Neural cell (in vitro differentiated cells): ENCODE measurements at regions not wholly inside any gene's neighbourhood (a gene's known extent, or its start where the extent isn't known, plus 50 kb on each side); places are given as distances from the start of the nearest gene placed in this dataset.

Source experiments
- H2AFZ ChIP-seq: fragments of 200-600, 300-800 bp; sonication (generic), shearing (Covaris generic); 2 replicates; pipeline ENCODE4 v1.6.0; 2014; ENCODE audit warnings: low read depth, mild to moderate bottlenecking, antibody characterized with exemption, low read length, moderate library complexity
- H3F3A ChIP-seq: fragments of 200-600 bp; shearing (Covaris generic); 2 replicates; pipeline ENCODE4 v1.6.1; 2016; ENCODE audit warnings: mild to moderate bottlenecking, moderate library complexity, mixed read lengths, antibody characterized with exemption, low read length; ENCODE audit not compliant: insufficient read depth, poor library complexity, severe bottlenecking
- H3K27ac ChIP-seq: fragments of 200-600, 300-800 bp; sonication (generic), shearing (Covaris generic); 2 replicates; pipeline ENCODE4 v1.5.1; 2014; ENCODE audit warnings: mild to moderate bottlenecking, low read length, moderate library complexity
- H3K27me3 ChIP-seq: fragments of 300-800, 200-600 bp; sonication (generic), shearing (Covaris generic); 2 replicates; pipeline ENCODE4 v1.6.0; 2014; ENCODE audit warnings: mild to moderate bottlenecking, low read depth, low read length, moderate library complexity; ENCODE audit not compliant: insufficient read depth
- H3K36me3 ChIP-seq: fragments of 300-800, 200-600 bp; sonication (generic), shearing (Covaris generic); 2 replicates; pipeline ENCODE4 v1.5.1; 2014; ENCODE audit warnings: mild to moderate bottlenecking, antibody characterized with exemption, low read length, moderate library complexity; ENCODE audit not compliant: insufficient read depth
- H3K4me2 ChIP-seq: fragments of 300-800, 200-600 bp; sonication (generic), shearing (Covaris generic); 2 replicates; pipeline ENCODE4 v1.6.0; 2014; ENCODE audit warnings: mild to moderate bottlenecking, low read length
- H3K4me3 ChIP-seq: fragments of 300-800, 200-600 bp; sonication (generic), shearing (Covaris generic); 2 replicates; pipeline ENCODE4 v1.5.1; 2014; ENCODE audit warnings: mild to moderate bottlenecking, low read length, moderate library complexity
- H3K79me2 ChIP-seq: fragments of 200-600 bp; shearing (Covaris generic); replicated peaks from 2 replicates; pipeline ENCODE4 v1.6.0; 2014; ENCODE audit warnings: mild to moderate bottlenecking, low read length, moderate library complexity; ENCODE audit not compliant: insufficient read depth
- H3K9ac ChIP-seq: fragments of 300-800, 200-600 bp; sonication (generic), shearing (Covaris generic); 2 replicates; pipeline ENCODE4 v1.6.1; 2016; ENCODE audit warnings: mild to moderate bottlenecking, low read length, mixed read lengths
- H3K9me2 ChIP-seq: fragments of 200-600 bp; shearing (Covaris generic); 2 replicates; pipeline ENCODE4 v1.6.1; 2016; ENCODE audit warnings: mild to moderate bottlenecking, low read length, mixed read lengths; ENCODE audit not compliant: insufficient read depth
- H3K9me3 ChIP-seq: fragments of 200-600, 300-800 bp; sonication (generic), shearing (Covaris generic); 2 replicates; pipeline ENCODE4 v1.6.1; 2016; ENCODE audit warnings: mild to moderate bottlenecking, mixed run types, low read length, moderate library complexity, mixed read lengths
- H4K20me1 ChIP-seq: fragments of 200-600 bp; shearing (Covaris generic); 2 replicates; pipeline ENCODE4 v1.6.1; 2016; ENCODE audit warnings: mild to moderate bottlenecking, mixed run types; ENCODE audit not compliant: insufficient read depth
- CTCF ChIP-seq: fragments of 450-650 bp; IDR thresholded peaks from 2 replicates; pipeline ENCODE4 v1.5.1; 2014; ENCODE audit warnings: antibody characterized with exemption, mild to moderate bottlenecking, moderate library complexity; ENCODE audit not compliant: poor library complexity, severe bottlenecking
- EP300 ChIP-seq: fragments of 450-650 bp; conservative IDR thresholded peaks from 2 replicates; pipeline ENCODE4 v1.6.1; 2014; ENCODE audit warnings: antibody characterized with exemption, mild to moderate bottlenecking, moderate library complexity; ENCODE audit not compliant: poor library complexity, severe bottlenecking
- EZH2 ChIP-seq: fragments of 200-600, 300-800 bp; shearing (Covaris generic), sonication (generic); IDR thresholded peaks from 2 replicates; pipeline ENCODE4 v1.6.1; 2014; ENCODE audit warnings: antibody characterized with exemption, low read length, borderline replicate concordance, mild to moderate bottlenecking; ENCODE audit not compliant: insufficient read depth, poor library complexity, severe bottlenecking
- MXI1 ChIP-seq: fragments of 450-650 bp; conservative IDR thresholded peaks from 2 replicates; pipeline ENCODE4 v1.6.1; 2014; ENCODE audit warnings: antibody characterized with exemption, mild to moderate bottlenecking; ENCODE audit not compliant: poor library complexity, severe bottlenecking
- POLR2AphosphoS5 ChIP-seq: IDR thresholded peaks from 2 replicates; pipeline ENCODE4 v1.6.1; 2012
- RAD21 ChIP-seq: fragments of 450-650 bp; conservative IDR thresholded peaks from 2 replicates; pipeline ENCODE4 v1.6.1; 2014; ENCODE audit warnings: antibody characterized with exemption, mild to moderate bottlenecking, moderate library complexity
- REST ChIP-seq: IDR thresholded peaks from 2 replicates; pipeline ENCODE4 v1.6.1; 2012; ENCODE audit warnings: borderline replicate concordance
- SMC3 ChIP-seq: fragments of 450-650 bp; conservative IDR thresholded peaks from 2 replicates; pipeline ENCODE4 v1.6.1; 2014; ENCODE audit warnings: antibody characterized with exemption, mild to moderate bottlenecking, moderate library complexity; ENCODE audit not compliant: poor library complexity
- TAF1 ChIP-seq: IDR thresholded peaks from 2 replicates; pipeline ENCODE4 v1.6.1; 2012; ENCODE audit warnings: low read depth

- H4K20me1 ChIP-seq: no peaks in the 10 kb centered on the region
- H3K36me3 ChIP-seq: no peaks in the 10 kb centered on the region
- H3K4me2 ChIP-seq: no peak overlapping the region
- no peaks in the 10 kb centered on the region for H3K79me2 ChIP-seq
- H3K4me3 ChIP-seq: no peak overlapping the region
- H3F3A ChIP-seq: no peaks in the 10 kb centered on the region
- no peaks in the 10 kb centered on the region for H3K9me2 ChIP-seq
- H3K9ac ChIP-seq: no peak overlapping the region
- TF ChIP-seq MXI1 (no peak), CTCF (no peak), TAF1 (no peak), EP300 (no peak), RAD21 (no peak), POLR2AphosphoS5 (no peak)
- H2AFZ ChIP-seq: no peak overlapping the region
- peaks cover 9% of the 10 kb centered on the region for H3K9me3 ChIP-seq
- H3K27ac ChIP-seq: no peak overlapping the region
- no peaks in the 10 kb centered on the region for H3K27me3 ChIP-seq
These were observed 80.1 kb upstream of the CST7 start for GRCh38 chr20:24868959-24869358.

- no peak for TF ChIP-seq SMC3
- TF ChIP-seq TAF1: no peak
- TF ChIP-seq REST: no peak
- TF ChIP-seq EP300: no peak
- TF ChIP-seq CTCF: no peak
- no peak for TF ChIP-seq RAD21
- TF ChIP-seq POLR2AphosphoS5: no peak
- TF ChIP-seq MXI1: no peak
- no peak for TF ChIP-seq EZH2
These were observed 79.0 kb upstream of the CST7 start for GRCh38 chr20:24870057-24870456.

More at GRCh38 chr20:24870057-24870456, 79.0 kb upstream of the CST7 start:
- H3K9ac ChIP-seq: no peak overlapping the region
- H3K27ac ChIP-seq: no peak overlapping the region
- no peak overlapping the region for H3K4me2 ChIP-seq
- H3K79me2 ChIP-seq: no peaks in the 10 kb centered on the region
- no peak overlapping the region for H3K4me3 ChIP-seq
- H2AFZ ChIP-seq: no peak overlapping the region
- H3K36me3 ChIP-seq: no peaks in the 10 kb centered on the region
- H3K9me2 ChIP-seq: no peaks in the 10 kb centered on the region
- H4K20me1 ChIP-seq: no peaks in the 10 kb centered on the region
- no peaks in the 10 kb centered on the region for H3K27me3 ChIP-seq
- H3F3A ChIP-seq: no peaks in the 10 kb centered on the region
- peaks cover 9% of the 10 kb centered on the region for H3K9me3 ChIP-seq
